ENCODE measurements at regions not wholly inside any gene's neighbourhood (a gene's known extent, or its start where the extent isn't known, plus 50 kb on each side); places are given as distances from the start of the nearest gene placed in this dataset.

DNA sequence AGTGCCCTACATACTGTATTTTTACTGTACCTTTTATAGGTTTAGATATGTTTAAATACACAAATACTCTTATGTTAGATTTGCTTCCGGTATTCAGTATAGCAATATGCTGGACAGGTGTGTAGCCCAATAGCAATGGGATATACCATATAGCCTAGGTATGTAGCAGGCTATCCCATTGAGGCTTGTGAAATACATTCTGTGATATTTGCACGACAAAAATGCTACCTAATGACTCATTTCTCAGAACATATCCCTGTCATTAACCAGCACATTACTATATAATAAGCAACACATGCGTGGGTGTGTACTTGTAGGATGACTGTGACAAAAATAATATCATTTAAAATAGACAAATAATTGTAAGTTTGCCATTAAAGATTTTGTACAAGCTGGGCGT is 208.8 kb downstream of the MRPS30 start:
- TF ChIP-seq, protein P1, sequence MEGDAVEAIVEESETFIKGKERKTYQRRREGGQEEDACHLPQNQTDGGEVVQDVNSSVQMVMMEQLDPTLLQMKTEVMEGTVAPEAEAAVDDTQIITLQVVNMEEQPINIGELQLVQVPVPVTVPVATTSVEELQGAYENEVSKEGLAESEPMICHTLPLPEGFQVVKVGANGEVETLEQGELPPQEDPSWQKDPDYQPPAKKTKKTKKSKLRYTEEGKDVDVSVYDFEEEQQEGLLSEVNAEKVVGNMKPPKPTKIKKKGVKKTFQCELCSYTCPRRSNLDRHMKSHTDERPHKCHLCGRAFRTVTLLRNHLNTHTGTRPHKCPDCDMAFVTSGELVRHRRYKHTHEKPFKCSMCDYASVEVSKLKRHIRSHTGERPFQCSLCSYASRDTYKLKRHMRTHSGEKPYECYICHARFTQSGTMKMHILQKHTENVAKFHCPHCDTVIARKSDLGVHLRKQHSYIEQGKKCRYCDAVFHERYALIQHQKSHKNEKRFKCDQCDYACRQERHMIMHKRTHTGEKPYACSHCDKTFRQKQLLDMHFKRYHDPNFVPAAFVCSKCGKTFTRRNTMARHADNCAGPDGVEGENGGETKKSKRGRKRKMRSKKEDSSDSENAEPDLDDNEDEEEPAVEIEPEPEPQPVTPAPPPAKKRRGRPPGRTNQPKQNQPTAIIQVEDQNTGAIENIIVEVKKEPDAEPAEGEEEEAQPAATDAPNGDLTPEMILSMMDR (IDR thresholded peaks at IDR 0.05; ENCODE audit: low read depth, low read length, poor library complexity, severe bottlenecking) = no peak
- TF ChIP-seq EZH2phosphoT487 (IDR thresholded peaks at IDR 0.05; ENCODE audit: borderline replicate concordance, low read length) = no peak
